HepG2 (cell line): ENCODE measurements at regions not wholly inside any gene's neighbourhood (a gene's known extent, or its start where the extent isn't known, plus 50 kb on each side); places are given as distances from the start of the nearest gene placed in this dataset.

ENCODE experiments used
- ATAC-seq: fragments of 200-7000 bp; cut with Tn5 transposase; 3 replicates; pipeline ENCODE4 v1.9.1; 2020; ENCODE audit warnings: mild to moderate bottlenecking, moderate library complexity
- BruUV-seq: library from RNA; stranded (reverse); fragments of 400-500 nt; replicated peaks from 2 replicates; lab custom pipeline; 2021; lab: Mats Ljungman, UMichigan
- CTCF ChIA-PET: fragments of 300-600 bp; formaldehyde crosslinking; extraction: SDS; loops from one replicate; lab custom pipeline; 2021; ENCODE audit warnings: low total read pairs, inconsistent platforms, low intra/inter-chr PET ratio; lab: Yijun Ruan, JAX
- POLR2A ChIA-PET: fragments of 350-600 bp; sonication (Branson Sonifier 250); formaldehyde crosslinking; loops from one replicate; lab custom pipeline; 2020; ENCODE audit warnings: antibody characterized with exemption, inconsistent platforms; lab: Yijun Ruan, JAX
- DNase-seq: peaks from one replicate; pipeline ENCODE4 v3.0.0-alpha.2; 2015; ENCODE audit warnings: low spot score
- FAIRE-seq: peaks from 3 replicates; lab custom pipeline; 2011; peaks lifted over from hg19 to GRCh38; lab: Jason Lieb, UNC
- H2AFZ ChIP-seq: one replicate; pipeline ENCODE4 v1.6.1; 2011; ENCODE audit warnings: low read length, inconsistent platforms
- H3K27ac ChIP-seq: fragments of 300-600 bp; 3 replicates; pipeline ENCODE4 v1.8.0; 2011; ENCODE audit warnings: mixed run types, mild to moderate bottlenecking, mixed read lengths, low read length, inconsistent platforms; ENCODE audit not compliant: insufficient read depth; ENCODE audit errors: extremely low read length
- H3K27me3 ChIP-seq, 2 experiments: fragments of 200-600 bp in 1 of 2; 2 replicates in 1 of 2; 3 replicates in 1 of 2; pipeline versions ENCODE4 v1.6.0 to v1.8.0; 2011; ENCODE audit warnings: low read length in 2 of 2, mild to moderate bottlenecking in 2 of 2, moderate library complexity in 2 of 2, inconsistent platforms in 1 of 2; ENCODE audit not compliant: insufficient read depth in 2 of 2, control insufficient read depth in 1 of 2
- H3K36me3 ChIP-seq, 2 experiments: fragments of 200-600 bp in 1 of 2; replicated peaks in 1 of 2; 2 replicates in 1 of 2; 3 replicates in 1 of 2; pipeline versions ENCODE4 v1.5.1 to v1.8.0; 2011; ENCODE audit warnings: low read length in 2 of 2, inconsistent platforms in 1 of 2; ENCODE audit not compliant: insufficient read depth in 2 of 2, control insufficient read depth in 1 of 2
- H3K4me1 ChIP-seq: 2 replicates; pipeline ENCODE4 v1.5.1; 2012; ENCODE audit warnings: low read length, inconsistent platforms; ENCODE audit not compliant: insufficient read depth
- H3K4me2 ChIP-seq: 2 replicates; pipeline ENCODE4 v1.6.0; 2011; ENCODE audit warnings: low read depth, low read length, inconsistent platforms
- H3K4me3 ChIP-seq, 3 experiments: fragments of 200-600 bp in 1 of 3; sonication (generic), shearing (Covaris generic) in 1 of 3; replicated peaks in 1 of 3; 2 replicates each; pipeline ENCODE4 v1.5.1; 2011 to 2016; ENCODE audit warnings: low read length in 3 of 3, inconsistent platforms in 2 of 3, low read depth in 2 of 3, mild to moderate bottlenecking in 2 of 3, control low read depth in 1 of 3, mixed read lengths in 1 of 3; ENCODE audit not compliant: insufficient read depth in 1 of 3
- H3K79me2 ChIP-seq: one replicate; pipeline ENCODE4 v1.6.1; 2011; ENCODE audit warnings: low read length, inconsistent platforms; ENCODE audit not compliant: insufficient read depth
- H3K9ac ChIP-seq: 2 replicates; pipeline ENCODE4 v1.6.0; 2011; ENCODE audit warnings: mild to moderate bottlenecking, low read depth, low read length, inconsistent platforms; ENCODE audit not compliant: insufficient read depth
- H3K9me3 ChIP-seq: 2 replicates; pipeline ENCODE4 v1.5.1; 2012; ENCODE audit warnings: mild to moderate bottlenecking, low read length
- H4K20me1 ChIP-seq: 2 replicates; pipeline ENCODE4 v1.6.0; 2011; ENCODE audit warnings: inconsistent platforms, mild to moderate bottlenecking, low read length, moderate library complexity; ENCODE audit not compliant: insufficient read depth
- HCFC1 ChIP-seq: fragments of 150-350 bp; IDR thresholded peaks from 2 replicates; pipeline ENCODE4 v1.6.1; 2014; ENCODE audit warnings: low read depth, low read length
- HDAC1 ChIP-seq: sonication (generic); formaldehyde crosslinking; IDR thresholded peaks from 2 replicates; pipeline ENCODE4 v1.5.1; 2020; ENCODE audit warnings: mild to moderate bottlenecking, missing genetic modification reagents
- HDAC6 ChIP-seq: fragments of 200-600 bp; sonication (generic); IDR thresholded peaks from 2 replicates; pipeline ENCODE4 v1.7.0; 2017; ENCODE audit warnings: mild to moderate bottlenecking, antibody characterized with exemption, low read length, low read depth
- JUNB ChIP-seq: sonication (generic); formaldehyde crosslinking; IDR thresholded peaks from 2 replicates; pipeline ENCODE4 v1.8.0; 2022; ENCODE audit warnings: missing genetic modification reagents, mild to moderate bottlenecking, borderline replicate concordance
- KDM5B ChIP-seq: sonication (generic); formaldehyde crosslinking; IDR thresholded peaks from 2 replicates; pipeline ENCODE4 v1.4.0; 2020; ENCODE audit warnings: missing genetic modification reagents, mild to moderate bottlenecking, borderline replicate concordance
- MAF1 ChIP-seq: sonication (generic); formaldehyde crosslinking; IDR thresholded peaks from 2 replicates; pipeline ENCODE4 v1.5.0; 2020; ENCODE audit warnings: missing genetic modification reagents, borderline replicate concordance
- NCOR1 ChIP-seq: fragments of 200-600 bp; sonication (generic); IDR thresholded peaks from 2 replicates; pipeline ENCODE4 v1.7.0; 2017; ENCODE audit warnings: antibody characterized with exemption, low read length, borderline replicate concordance
- NR0B2 ChIP-seq: sonication (generic); formaldehyde crosslinking; IDR thresholded peaks from 2 replicates; pipeline ENCODE4 v1.4.0; 2020; ENCODE audit warnings: mild to moderate bottlenecking, missing genetic modification reagents
- PAF1 ChIP-seq: IDR thresholded peaks from 2 replicates; pipeline ENCODE4 v1.6.1; 2016; ENCODE audit warnings: missing genetic modification reagents, missing compliant biosample characterization
- PHF8 ChIP-seq: sonication (generic); formaldehyde crosslinking; IDR thresholded peaks from 2 replicates; pipeline ENCODE4 v1.5.0; 2020; ENCODE audit warnings: missing genetic modification reagents
- SOX5 ChIP-seq: IDR thresholded peaks from 2 replicates; pipeline ENCODE4 v1.6.1; 2016; ENCODE audit warnings: borderline replicate concordance
- ZBTB49 ChIP-seq: sonication (generic); formaldehyde crosslinking; IDR thresholded peaks from 2 replicates; pipeline ENCODE4 v1.4.0; 2020; ENCODE audit warnings: missing genetic modification reagents, borderline replicate concordance
- ZNF20 ChIP-seq: sonication (generic); formaldehyde crosslinking; IDR thresholded peaks from 2 replicates; pipeline ENCODE4 v1.4.0; 2020; ENCODE audit warnings: mild to moderate bottlenecking, moderate library complexity, missing genetic modification reagents
- ZNF335 ChIP-seq: sonication (generic); formaldehyde crosslinking; IDR thresholded peaks from 2 replicates; pipeline ENCODE4 v1.4.0; 2020; ENCODE audit warnings: missing genetic modification reagents
- ZNF33A ChIP-seq: sonication (generic); formaldehyde crosslinking; IDR thresholded peaks from 2 replicates; pipeline ENCODE4 v1.5.1; 2020; ENCODE audit warnings: missing genetic modification reagents, mild to moderate bottlenecking, moderate library complexity, borderline replicate concordance
- ZNF414 ChIP-seq: sonication (generic); formaldehyde crosslinking; IDR thresholded peaks from 2 replicates; pipeline ENCODE4 v1.5.0; 2020; ENCODE audit warnings: missing genetic modification reagents
- ZNF431 ChIP-seq: sonication (generic); formaldehyde crosslinking; IDR thresholded peaks from 2 replicates; pipeline ENCODE4 v1.9.0; 2022; ENCODE audit warnings: missing genetic modification reagents, low read depth, mild to moderate bottlenecking, borderline replicate concordance
- ZNF446 ChIP-seq: sonication (generic); formaldehyde crosslinking; IDR thresholded peaks from 2 replicates; pipeline ENCODE4 v1.5.0; 2020; ENCODE audit warnings: mild to moderate bottlenecking, missing genetic modification reagents
- ZNF576 ChIP-seq: sonication (generic); formaldehyde crosslinking; IDR thresholded peaks from 2 replicates; pipeline ENCODE4 v1.4.0; 2020; ENCODE audit warnings: mild to moderate bottlenecking, missing genetic modification reagents
- ZNF83 ChIP-seq: sonication (generic); formaldehyde crosslinking; IDR thresholded peaks from 2 replicates; pipeline ENCODE4 v1.4.0; 2020; ENCODE audit warnings: missing genetic modification reagents, mild to moderate bottlenecking, borderline replicate concordance
- WGBS: methylation state at CpG from one replicate; pipeline ENCODE4 v1.1.6; 2017; ENCODE audit warnings: low lambda C conversion rate; 5-methylcytosine and 5-hydroxymethylcytosine counted together
- in situ Hi-C: cut with HindIII; loops from 2 replicates; pipeline ENCODE4 v1.10.0; 2017; ENCODE audit warnings: low pct_unique_long_range_greater_than_20kb; ENCODE audit not compliant: extremely low pct_ligation_motif_present
- intact Hi-C: fragments of 100-400 bp; cut with micrococcal nuclease; formaldehyde crosslinking; loops from one replicate; pipeline ENCODE4 v1.10.0; 2022; ENCODE audit not compliant: unreplicated experiment

- ATAC-seq, result no peak
- no peaks in the 10 kb centered on the region for H3K9me3 ChIP-seq
- no peak overlapping the region for H3K4me2 ChIP-seq
- H2AFZ ChIP-seq, result no peak overlapping the region
- in situ Hi-C loops, result no loop called here
- H3K9ac ChIP-seq, result no peak overlapping the region
- no peaks in the 10 kb centered on the region for H3K4me1 ChIP-seq
- H4K20me1 ChIP-seq, result no peaks in the 10 kb centered on the region
- no peaks in the 10 kb centered on the region for H3K79me2 ChIP-seq
- TF ChIP-seq KDM5B (CRISPR knock-in tag) (no peak), ZNF576 (no peak), NCOR1 (no peak), ZNF431 (CRISPR knock-in tag) (no peak), SOX5 (CRISPR knock-in tag) (no peak), ZNF83 (CRISPR knock-in tag) (no peak), ZNF335 (CRISPR knock-in tag) (no peak), NR0B2 (CRISPR knock-in tag) (no peak), HDAC6 (no peak), HCFC1 (no peak), ZBTB49 (CRISPR knock-in tag) (no peak), MAF1 (CRISPR knock-in tag) (no peak), ZNF33A (CRISPR knock-in tag) (no peak), ZNF446 (CRISPR knock-in tag) (no peak), PHF8 (no peak), PAF1 (CRISPR knock-in tag) (no peak), ZNF414 (CRISPR knock-in tag) (no peak), HDAC1 (CRISPR knock-in tag) (no peak), JUNB (no peak), ZNF20 (CRISPR knock-in tag) (no peak)
- TF ChIP-seq, all 625 proteins: peak for 0
- BruUV-seq, result no TSS peak
- CTCF ChIA-PET, result no interaction called here
- POLR2A ChIA-PET, result no interaction called here
- no peaks in the 10 kb centered on the region for H3K36me3 ChIP-seq
- intact Hi-C loops, result no loop called here
- no peak overlapping the region for H3K4me3 ChIP-seq
- DNase-seq, result no peak
- H3K27ac ChIP-seq, result no peak overlapping the region
- no peaks in the 10 kb centered on the region for H3K27me3 ChIP-seq
- 0% methylated on average over 1 of the region's 1 CpG for WGBS
- FAIRE-seq, result no peak
These were observed 81.4 kb upstream of the PLPPR5 start for GRCh38 chr1:99086057-99086456.
